ENCODE measurements at regions not wholly inside any gene's neighbourhood (a gene's known extent, or its start where the extent isn't known, plus 50 kb on each side); places are given as distances from the start of the nearest gene placed in this dataset.
"Not testable (repeated sequence)": the region's sequence is repeated elsewhere in the genome, so short reads cannot be mapped to it uniquely, and the experiment has no call there.

DNA sequence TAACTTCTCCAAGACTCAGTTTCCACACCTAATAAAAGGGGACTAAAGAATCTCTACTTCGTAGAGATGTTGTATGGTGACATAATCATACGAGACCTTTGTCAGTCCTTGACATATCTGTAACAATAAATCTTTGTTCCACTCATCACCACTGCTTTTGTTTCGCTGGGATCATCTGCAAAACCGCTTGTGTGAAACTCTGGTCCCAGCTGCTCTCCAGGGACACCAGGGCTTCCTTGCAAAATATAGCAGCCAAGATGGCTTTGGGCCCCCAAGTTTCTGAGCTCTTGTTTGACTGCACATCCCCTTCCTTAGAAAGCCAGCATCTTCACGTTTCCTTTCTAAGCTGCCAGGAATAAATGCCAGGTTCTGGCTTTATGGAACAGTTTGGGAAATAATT, 110.5 kb upstream of the RRN3 start:
- DNase-seq (ENCODE audit: low read depth) = not testable (repeated sequence)

DNA sequence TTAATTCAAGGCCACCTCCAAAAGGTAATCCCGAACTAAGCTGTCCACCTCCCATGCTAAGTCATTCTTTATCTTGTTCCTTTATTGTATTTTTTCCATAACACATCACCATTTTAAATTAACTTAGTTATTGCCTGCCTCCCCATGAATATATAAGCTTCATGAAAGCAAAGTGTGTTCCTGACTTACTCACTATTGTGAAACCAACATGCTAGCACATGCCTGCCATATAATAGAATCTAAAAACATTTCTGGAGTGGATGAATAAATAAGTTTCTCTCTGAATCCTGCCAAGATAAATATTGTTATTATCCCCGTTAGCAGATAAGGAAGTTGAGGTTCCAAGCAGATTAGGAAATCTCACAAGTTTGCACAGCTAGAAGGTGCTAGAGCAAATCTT, 98.7 kb upstream of the RRN3 start:
- not testable (repeated sequence) for DNase-seq (ENCODE audit: low read depth)

DNA sequence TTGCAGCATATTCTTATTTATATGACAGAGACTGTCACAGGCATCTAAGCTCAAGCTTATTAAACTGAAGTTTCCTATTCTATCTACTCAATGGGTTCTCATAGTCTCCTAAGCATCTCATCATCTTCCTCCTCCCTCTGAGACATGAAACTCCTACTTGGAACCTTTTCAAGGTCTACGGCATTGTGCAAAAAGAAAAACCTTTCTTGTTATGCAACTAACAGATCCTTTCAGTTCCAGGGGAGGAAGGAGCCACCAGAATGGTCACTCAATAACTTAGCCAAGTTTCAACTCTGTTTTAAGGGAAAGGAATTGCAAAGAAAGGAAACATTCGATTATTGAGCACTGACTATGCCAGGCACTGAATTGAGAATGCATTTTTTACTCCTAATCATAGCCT, 98.1 kb upstream of the RRN3 start:
- DNase-seq (ENCODE audit: low read depth) = not testable (repeated sequence)

DNA sequence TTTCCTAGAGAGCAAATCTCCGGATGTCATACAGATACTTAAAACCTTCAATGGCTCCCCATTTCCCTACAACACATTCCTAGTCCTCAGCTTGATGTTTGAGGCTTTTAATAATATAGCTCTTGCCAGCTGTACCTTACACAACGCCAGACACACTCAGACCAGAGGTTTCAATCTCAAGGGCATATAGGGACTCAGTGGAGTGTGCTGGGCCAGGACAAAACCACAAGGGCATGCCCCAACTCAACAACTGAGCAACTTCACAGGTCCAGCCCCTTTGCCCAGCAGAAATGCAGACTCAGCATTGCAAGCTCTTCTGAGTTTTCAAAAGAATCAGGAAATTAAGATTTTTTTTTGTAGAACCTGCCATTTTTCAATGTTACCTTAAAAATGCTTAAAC, 95.4 kb upstream of the RRN3 start:
- not testable (repeated sequence) for DNase-seq (ENCODE audit: low read depth)
